ENCODE measurements at regions not wholly inside any gene's neighbourhood (a gene's known extent, or its start where the extent isn't known, plus 50 kb on each side); places are given as distances from the start of the nearest gene placed in this dataset.
"Not testable (repeated sequence)": the region's sequence is repeated elsewhere in the genome, so short reads cannot be mapped to it uniquely, and the experiment has no call there.

GRCh38 chr5:114101153-114101552 lies 260.7 kb upstream of the KCNN2 start:
- H3K27me3 ChIP-seq (ENCODE audit: low read depth, low read length): no peaks in the 10 kb centered on the region
- H3K4me1 ChIP-seq (ENCODE audit: control insufficient read depth in 1 of 2, insufficient read depth in 2 of 2, low read length in 2 of 2): no peaks in the 10 kb centered on the region
- H3K4me3 ChIP-seq (ENCODE audit: low read depth in 1 of 2, low read length in 2 of 2): no peak overlapping the region
- no peaks in the 10 kb centered on the region for H3K9me3 ChIP-seq (ENCODE audit: control insufficient read depth in 1 of 2, low read length in 2 of 2)
- no peaks in the 10 kb centered on the region for H3K36me3 ChIP-seq (ENCODE audit: control insufficient read depth in 1 of 2, insufficient read depth in 2 of 2, low read length in 2 of 2)
- no peak overlapping the region for H3K27ac ChIP-seq (ENCODE audit: low read length)

GRCh38 chr5:114113604-114114003 lies 248.3 kb upstream of the KCNN2 start:
- Histone ChIP-seq H3K27ac (ENCODE audit: low read length) (no peak overlapping the region), H3K4me3 (ENCODE audit: low read depth in 1 of 2, low read length in 2 of 2) (no peak overlapping the region), H3K36me3 (ENCODE audit: control insufficient read depth in 1 of 2, insufficient read depth in 2 of 2, low read length in 2 of 2) (no peaks in the 10 kb centered on the region), H3K9me3 (ENCODE audit: control insufficient read depth in 1 of 2, low read length in 2 of 2) (no peaks in the 10 kb centered on the region), H3K27me3 (ENCODE audit: low read depth, low read length) (no peaks in the 10 kb centered on the region), H3K4me1 (ENCODE audit: control insufficient read depth in 1 of 2, insufficient read depth in 2 of 2, low read length in 2 of 2) (no peaks in the 10 kb centered on the region)

GRCh38 chr5:114116981-114117380 lies 244.9 kb upstream of the KCNN2 start:
- H3K27me3 ChIP-seq (ENCODE audit: low read depth, low read length): no peaks in the 10 kb centered on the region
- H3K9me3 ChIP-seq (ENCODE audit: control insufficient read depth in 1 of 2, low read length in 2 of 2): no peaks in the 10 kb centered on the region
- no peak overlapping the region for H3K27ac ChIP-seq (ENCODE audit: low read length)
- no peak overlapping the region for H3K4me3 ChIP-seq (ENCODE audit: low read depth in 1 of 2, low read length in 2 of 2)
- no peaks in the 10 kb centered on the region for H3K36me3 ChIP-seq (ENCODE audit: control insufficient read depth in 1 of 2, insufficient read depth in 2 of 2, low read length in 2 of 2)
- no peaks in the 10 kb centered on the region for H3K4me1 ChIP-seq (ENCODE audit: control insufficient read depth in 1 of 2, insufficient read depth in 2 of 2, low read length in 2 of 2)

GRCh38 chr5:114118511-114118910 lies 243.4 kb upstream of the KCNN2 start:
- no peaks in the 10 kb centered on the region for H3K27me3 ChIP-seq (ENCODE audit: low read depth, low read length)
- no peak overlapping the region for H3K4me3 ChIP-seq (ENCODE audit: low read depth in 1 of 2, low read length in 2 of 2)
- H3K27ac ChIP-seq (ENCODE audit: low read length): no peak overlapping the region
- H3K36me3 ChIP-seq (ENCODE audit: control insufficient read depth in 1 of 2, insufficient read depth in 2 of 2, low read length in 2 of 2): no peaks in the 10 kb centered on the region
- no peaks in the 10 kb centered on the region for H3K4me1 ChIP-seq (ENCODE audit: control insufficient read depth in 1 of 2, insufficient read depth in 2 of 2, low read length in 2 of 2)
- H3K9me3 ChIP-seq (ENCODE audit: control insufficient read depth in 1 of 2, low read length in 2 of 2): no peaks in the 10 kb centered on the region

GRCh38 chr5:114120166-114120565 lies 241.7 kb upstream of the KCNN2 start:
- no peaks in the 10 kb centered on the region for H3K9me3 ChIP-seq (ENCODE audit: control insufficient read depth in 1 of 2, low read length in 2 of 2)
- no peak overlapping the region for H3K27ac ChIP-seq (ENCODE audit: low read length)
- no peaks in the 10 kb centered on the region for H3K27me3 ChIP-seq (ENCODE audit: low read depth, low read length)
- H3K36me3 ChIP-seq (ENCODE audit: control insufficient read depth in 1 of 2, insufficient read depth in 2 of 2, low read length in 2 of 2): no peaks in the 10 kb centered on the region
- no peak overlapping the region for H3K4me3 ChIP-seq (ENCODE audit: low read depth in 1 of 2, low read length in 2 of 2)
- H3K4me1 ChIP-seq (ENCODE audit: control insufficient read depth in 1 of 2, insufficient read depth in 2 of 2, low read length in 2 of 2): no peaks in the 10 kb centered on the region

DNA sequence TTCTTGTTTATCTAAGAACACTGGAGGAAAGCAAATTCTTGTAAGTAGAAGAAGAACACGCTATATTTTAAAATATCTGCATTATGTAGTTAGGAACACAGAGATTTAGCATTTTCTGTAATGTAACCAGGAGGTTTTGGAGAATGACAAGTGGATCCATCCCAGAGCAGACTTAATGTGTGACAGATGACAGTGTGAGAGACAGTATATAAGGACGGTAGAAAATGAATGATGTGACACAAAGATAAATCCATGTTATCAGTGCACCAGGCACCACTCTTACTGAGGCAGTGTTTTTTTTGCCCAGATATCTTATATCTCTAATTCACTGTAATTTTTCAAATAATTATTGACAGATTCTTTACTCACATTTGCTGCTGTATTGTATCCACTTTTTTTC lies 239.0 kb upstream of the KCNN2 start:
- Histone ChIP-seq H3K27ac (ENCODE audit: low read length) (no peak overlapping the region), H3K27me3 (ENCODE audit: low read depth, low read length) (no peaks in the 10 kb centered on the region), H3K36me3 (ENCODE audit: control insufficient read depth in 1 of 2, insufficient read depth in 2 of 2, low read length in 2 of 2) (no peaks in the 10 kb centered on the region), H3K9me3 (ENCODE audit: control insufficient read depth in 1 of 2, low read length in 2 of 2) (no peaks in the 10 kb centered on the region), H3K4me3 (ENCODE audit: low read depth in 1 of 2, low read length in 2 of 2) (no peak overlapping the region), H3K4me1 (ENCODE audit: control insufficient read depth in 1 of 2, insufficient read depth in 2 of 2, low read length in 2 of 2) (no peaks in the 10 kb centered on the region)

GRCh38 chr5:114123654-114124053 lies 238.2 kb upstream of the KCNN2 start:
- Histone ChIP-seq H3K4me1 (ENCODE audit: control insufficient read depth in 1 of 2, insufficient read depth in 2 of 2, low read length in 2 of 2) (no peaks in the 10 kb centered on the region), H3K9me3 (ENCODE audit: control insufficient read depth in 1 of 2, low read length in 2 of 2) (no peaks in the 10 kb centered on the region), H3K4me3 (ENCODE audit: low read depth in 1 of 2, low read length in 2 of 2) (no peak overlapping the region), H3K27me3 (ENCODE audit: low read depth, low read length) (no peaks in the 10 kb centered on the region), H3K36me3 (ENCODE audit: control insufficient read depth in 1 of 2, insufficient read depth in 2 of 2, low read length in 2 of 2) (no peaks in the 10 kb centered on the region), H3K27ac (ENCODE audit: low read length) (no peak overlapping the region)

- no peaks in the 10 kb centered on the region for H3K36me3 ChIP-seq (ENCODE audit: control insufficient read depth in 1 of 2, insufficient read depth in 2 of 2, low read length in 2 of 2)
- H3K4me1 ChIP-seq (ENCODE audit: control insufficient read depth in 1 of 2, insufficient read depth in 2 of 2, low read length in 2 of 2): no peaks in the 10 kb centered on the region
- H3K27me3 ChIP-seq (ENCODE audit: low read depth, low read length): no peaks in the 10 kb centered on the region
- no peak overlapping the region for H3K4me3 ChIP-seq (ENCODE audit: low read depth in 1 of 2, low read length in 2 of 2)
- H3K27ac ChIP-seq (ENCODE audit: low read length): no peak overlapping the region
- peaks cover 0 to 3% of the 10 kb centered on the region in 2 donors for H3K9me3 ChIP-seq (ENCODE audit: control insufficient read depth in 1 of 2, low read length in 2 of 2)
These were observed 215.5 kb upstream of the KCNN2 start for GRCh38 chr5:114146398-114146797.

DNA sequence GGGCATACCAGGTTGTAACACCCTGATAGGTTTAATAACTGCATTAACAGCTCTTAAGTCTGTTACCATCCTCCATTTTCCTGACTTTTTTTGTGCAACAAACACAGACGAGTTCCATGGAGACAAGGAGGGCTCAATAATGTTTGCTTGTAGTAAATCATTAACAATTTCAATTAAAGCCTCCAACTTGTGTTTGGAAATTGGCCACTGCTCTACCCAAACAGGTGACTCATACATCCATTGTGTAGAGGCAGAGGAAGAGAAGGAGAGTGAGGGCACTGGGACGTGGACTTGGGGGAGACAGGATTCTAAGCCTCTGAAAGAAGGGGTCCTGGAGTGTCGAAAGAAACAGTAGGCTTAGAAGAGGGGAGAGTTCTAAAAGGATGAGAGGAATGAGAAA lies 213.6 kb upstream of the KCNN2 start:
- Histone ChIP-seq H3K9me3 (ENCODE audit: control insufficient read depth in 1 of 2, low read length in 2 of 2) (peaks cover 0 to 3% of the 10 kb centered on the region in 2 donors), H3K27ac (ENCODE audit: low read length) (no peak overlapping the region), H3K27me3 (ENCODE audit: low read depth, low read length) (no peaks in the 10 kb centered on the region), H3K36me3 (ENCODE audit: control insufficient read depth in 1 of 2, insufficient read depth in 2 of 2, low read length in 2 of 2) (no peaks in the 10 kb centered on the region), H3K4me1 (ENCODE audit: control insufficient read depth in 1 of 2, insufficient read depth in 2 of 2, low read length in 2 of 2) (no peaks in the 10 kb centered on the region), H3K4me3 (ENCODE audit: low read depth in 1 of 2, low read length in 2 of 2) (no peak overlapping the region)

- H3K36me3 ChIP-seq (ENCODE audit: control insufficient read depth in 1 of 2, insufficient read depth in 2 of 2, low read length in 2 of 2); H3K27ac ChIP-seq (ENCODE audit: low read length); H3K9me3 ChIP-seq (ENCODE audit: control insufficient read depth in 1 of 2, low read length in 2 of 2); H3K4me1 ChIP-seq (ENCODE audit: control insufficient read depth in 1 of 2, insufficient read depth in 2 of 2, low read length in 2 of 2); H3K4me3 ChIP-seq (ENCODE audit: low read depth in 1 of 2, low read length in 2 of 2); H3K27me3 ChIP-seq (ENCODE audit: low read depth, low read length): not testable (repeated sequence)
These were observed 213.1 kb upstream of the KCNN2 start for GRCh38 chr5:114148728-114149127.

DNA sequence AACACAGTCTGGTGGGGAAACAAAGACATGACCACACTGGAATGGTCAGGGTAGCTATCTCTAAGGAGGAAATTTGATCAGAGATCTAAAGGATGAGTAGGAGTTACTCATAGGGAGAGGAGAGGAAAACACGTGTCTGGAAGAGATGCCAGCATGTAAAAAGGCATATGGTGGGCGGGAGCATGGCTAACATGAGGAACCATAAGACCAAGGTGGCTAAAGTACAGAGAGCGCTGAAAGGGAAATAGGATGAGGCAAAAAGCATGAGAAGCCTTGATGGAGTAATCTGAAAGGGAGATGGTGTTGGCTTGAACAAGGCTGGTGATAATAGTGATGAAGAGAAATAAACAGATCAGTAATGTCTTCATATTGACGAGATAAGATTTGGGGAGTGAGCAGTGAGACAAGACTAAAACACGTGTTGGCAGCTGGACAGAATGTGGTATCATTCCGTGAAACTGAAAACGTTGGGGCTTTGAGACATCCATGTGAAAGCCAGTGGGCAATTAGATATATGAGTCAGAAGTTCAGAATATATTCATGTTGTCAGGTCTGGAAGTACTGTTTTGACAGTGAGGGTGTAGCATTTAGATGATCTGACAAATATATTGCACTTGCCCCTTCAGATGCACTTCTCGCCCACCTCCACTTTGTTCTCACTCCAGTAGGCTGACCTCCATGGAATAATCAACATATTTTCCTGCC lies 209.1 kb upstream of the KCNN2 start:
- Histone ChIP-seq H3K4me3 (ENCODE audit: low read depth in 1 of 2, low read length in 2 of 2) (no peak overlapping the region), H3K27me3 (ENCODE audit: low read depth, low read length) (no peaks in the 10 kb centered on the region), H3K4me1 (ENCODE audit: control insufficient read depth in 1 of 2, insufficient read depth in 2 of 2, low read length in 2 of 2) (no peaks in the 10 kb centered on the region), H3K9me3 (ENCODE audit: control insufficient read depth in 1 of 2, low read length in 2 of 2) (peaks cover 3 to 4% of the 10 kb centered on the region in 2 donors), H3K27ac (ENCODE audit: low read length) (no peak overlapping the region), H3K36me3 (ENCODE audit: control insufficient read depth in 1 of 2, insufficient read depth in 2 of 2, low read length in 2 of 2) (no peaks in the 10 kb centered on the region)

DNA sequence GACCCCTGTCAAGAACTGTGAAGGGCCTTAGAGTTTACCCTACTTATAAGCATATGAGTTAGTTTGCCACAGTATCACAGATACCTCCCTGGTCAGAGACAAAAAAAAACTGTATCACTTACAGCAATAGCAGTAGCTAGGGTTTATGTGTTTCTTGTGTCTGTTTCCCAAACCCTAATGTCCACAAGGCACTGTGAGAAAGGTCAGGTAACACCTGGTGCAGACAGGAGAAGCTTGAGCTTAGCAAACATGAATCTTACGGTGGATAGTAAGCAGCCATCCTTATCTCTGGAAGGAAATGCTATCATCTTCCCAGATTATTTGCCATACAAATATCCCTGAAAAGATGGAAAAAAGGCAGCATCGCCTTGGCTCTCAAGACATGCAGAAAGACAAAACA lies 208.5 kb upstream of the KCNN2 start:
- no peaks in the 10 kb centered on the region for H3K36me3 ChIP-seq (ENCODE audit: control insufficient read depth in 1 of 2, insufficient read depth in 2 of 2, low read length in 2 of 2)

More for the DNA sequence above, 208.5 kb upstream of the KCNN2 start:
- no peak overlapping the region for H3K4me3 ChIP-seq (ENCODE audit: low read depth in 1 of 2, low read length in 2 of 2)
- H3K27me3 ChIP-seq (ENCODE audit: low read depth, low read length): no peaks in the 10 kb centered on the region
- H3K27ac ChIP-seq (ENCODE audit: low read length): no peak overlapping the region
- no peaks in the 10 kb centered on the region for H3K4me1 ChIP-seq (ENCODE audit: control insufficient read depth in 1 of 2, insufficient read depth in 2 of 2, low read length in 2 of 2)
- peaks cover 3 to 4% of the 10 kb centered on the region in 2 donors for H3K9me3 ChIP-seq (ENCODE audit: control insufficient read depth in 1 of 2, low read length in 2 of 2)
